Posterior vena cava (tissue), 2 donors: ENCODE measurements at regions not wholly inside any gene's neighbourhood (a gene's known extent, or its start where the extent isn't known, plus 50 kb on each side); places are given as distances from the start of the nearest gene placed in this dataset.

Source experiments
- DNase-seq: peaks from one replicate; pipeline ENCODE4 v3.0.0-alpha.2; 2020; ENCODE audit warnings: low spot score
- intact Hi-C, 2 donors: fragments of 100-400 bp; cut with DNase I; formaldehyde crosslinking; loops; one replicate each; pipeline versions ENCODE4 v1.14.1 to v1.14.2; 2022 to 2023
- donor health status: DM: yes; HTN: yes; CAD: no.
- donor health status: DM: yes; HTN: yes; CAD: no.

GRCh38 chr2:144290276-144290675, 229.6 kb downstream of the ZEB2 start:
- intact Hi-C loops = loop anchor here in 1 of 2 donors (5.0 kb wide), 1 partner anchor 133 kb away; no protein-coding TSS in a partner anchor

GRCh38 chr2:144288438-144288837, 231.5 kb downstream of the ZEB2 start:
- intact Hi-C loops = no loop called here
- no peak for DNase-seq

More at GRCh38 chr2:144290276-144290675, 229.6 kb downstream of the ZEB2 start:
- DNase-seq = no peak

DNA sequence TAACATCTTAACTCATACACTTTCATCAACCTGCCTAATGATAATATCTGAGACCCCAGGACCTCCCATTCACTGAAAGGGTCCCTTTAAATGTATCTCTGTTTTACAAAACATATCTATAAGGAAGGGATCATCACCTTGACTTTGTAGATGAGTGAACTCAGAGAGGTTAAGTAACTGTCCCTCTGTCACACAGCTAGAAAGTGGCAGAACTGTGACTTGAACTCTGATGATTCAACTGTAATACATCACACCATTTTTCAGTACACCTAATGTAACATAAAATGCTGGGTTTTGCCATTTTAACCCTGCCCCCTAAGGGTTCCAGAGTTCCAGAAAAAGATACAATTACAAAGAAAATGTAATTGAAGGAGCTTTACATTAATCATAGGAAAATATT, 234.6 kb downstream of the ZEB2 start:
- DNase-seq = no peak
- intact Hi-C loops = no loop called here

- intact Hi-C loops = no loop called here
- DNase-seq = no peak
Observed at GRCh38 chr2:144281476-144281875, 238.4 kb downstream of the ZEB2 start.

- no peak for DNase-seq
- intact Hi-C loops = no loop called here
Observed at GRCh38 chr2:144280009-144280408, 239.9 kb downstream of the ZEB2 start.

DNA sequence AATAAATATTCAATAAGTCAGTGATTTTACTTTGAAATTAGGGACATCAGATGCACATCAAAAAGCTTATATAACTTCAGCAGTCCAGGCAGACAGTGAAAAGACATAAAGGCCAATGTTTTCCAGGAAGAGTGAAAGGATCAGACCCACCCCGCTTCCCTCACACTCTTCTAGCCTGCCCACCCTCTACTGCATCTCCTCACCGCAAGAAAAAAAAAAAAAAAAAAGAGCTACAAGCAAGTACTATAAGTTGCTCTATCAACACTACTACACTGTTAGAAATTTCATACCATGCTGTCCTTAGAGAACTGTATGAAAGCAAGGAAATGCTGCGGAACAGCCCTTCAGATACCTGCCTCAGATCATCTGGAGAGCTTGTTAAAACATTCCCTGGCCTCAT, 240.8 kb downstream of the ZEB2 start:
- intact Hi-C loops = no loop called here
- no peak for DNase-seq

- intact Hi-C loops = no loop called here
Observed at GRCh38 chr2:144277622-144278354, 242.1 kb downstream of the ZEB2 start.

GRCh38 chr2:144275340-144275739, 244.6 kb downstream of the ZEB2 start:
- intact Hi-C loops = no loop called here

More at GRCh38 chr2:144277622-144278354, 242.1 kb downstream of the ZEB2 start:
- no peak for DNase-seq

GRCh38 chr2:144274131-144274530, 245.8 kb downstream of the ZEB2 start:
- intact Hi-C loops = no loop called here

More at GRCh38 chr2:144275340-144275739, 244.6 kb downstream of the ZEB2 start:
- DNase-seq = no peak

DNA sequence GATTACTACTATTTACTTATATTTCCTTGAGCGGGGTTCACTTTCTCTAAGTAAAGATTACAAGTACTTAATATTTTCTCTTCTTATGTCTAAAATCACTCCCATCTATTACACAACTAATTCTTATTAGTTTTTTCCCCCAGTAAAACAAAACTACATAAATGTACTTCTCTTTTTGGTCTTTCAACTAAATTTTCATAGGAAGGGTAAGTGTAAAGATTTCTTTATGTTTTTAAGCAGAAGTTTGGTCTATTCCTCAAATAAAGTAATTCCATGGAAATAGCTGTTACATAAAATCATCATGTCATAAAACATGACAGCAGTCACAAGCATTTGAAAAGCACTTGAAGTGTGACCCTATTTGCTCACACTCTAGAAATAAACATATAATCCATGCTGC, 249.0 kb downstream of the ZEB2 start:
- intact Hi-C loops = no loop called here

More at GRCh38 chr2:144274131-144274530, 245.8 kb downstream of the ZEB2 start:
- no peak for DNase-seq

DNA sequence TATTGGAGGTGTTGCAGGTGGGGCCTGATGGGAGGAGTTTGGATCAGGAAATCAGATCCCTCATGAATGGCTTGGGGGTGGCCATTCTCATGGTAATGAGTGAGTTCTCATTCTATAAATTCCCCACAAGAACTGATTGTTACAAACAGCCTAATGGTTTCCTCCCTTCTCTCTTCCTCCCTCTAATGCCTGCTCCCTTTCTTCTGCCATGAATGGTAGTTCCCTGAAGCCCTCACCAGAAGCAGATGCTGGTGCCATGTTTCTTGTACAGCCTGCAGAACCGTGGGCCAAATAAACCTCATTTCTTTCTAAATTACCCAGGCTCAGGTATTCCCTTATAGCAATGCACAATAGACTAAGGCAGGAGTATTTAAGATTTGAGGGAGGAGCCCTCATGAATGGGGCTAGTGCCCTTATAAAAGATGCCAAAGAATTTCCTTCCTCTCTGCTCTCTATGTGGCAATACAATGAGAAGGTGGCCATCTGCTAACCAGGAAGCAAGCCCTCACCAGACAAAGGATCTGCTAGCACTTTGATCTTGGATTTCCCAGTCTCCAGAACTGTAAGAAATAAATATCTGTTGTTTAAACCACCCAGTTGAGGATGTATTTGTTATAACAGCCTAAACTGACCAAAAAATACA, 251.8 kb downstream of the ZEB2 start:
- DNase-seq = no peak
- intact Hi-C loops = no loop called here

More for the DNA sequence above, 249.0 kb downstream of the ZEB2 start:
- DNase-seq = no peak

DNA sequence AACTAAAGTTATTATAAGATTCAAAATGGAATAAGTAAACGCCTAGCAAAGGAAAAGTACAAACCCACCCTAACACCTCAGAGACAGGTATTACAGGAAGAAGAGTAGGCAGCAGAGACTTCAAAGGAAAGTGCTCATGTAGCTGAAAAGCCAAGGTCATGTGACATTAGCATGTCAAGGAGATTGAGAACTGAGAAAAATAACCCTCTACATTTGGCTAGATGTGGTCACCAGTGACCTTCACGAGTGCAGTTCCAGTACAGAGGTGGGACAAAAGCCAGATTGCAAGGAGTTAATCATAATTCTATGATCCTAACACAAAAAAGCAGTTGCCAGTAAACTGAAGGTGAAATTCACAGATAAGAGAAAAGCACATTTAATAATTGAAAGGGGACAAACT, 252.7 kb downstream of the ZEB2 start:
- DNase-seq = no peak
- intact Hi-C loops = no loop called here

- DNase-seq = no peak
- intact Hi-C loops = no loop called here
Observed at GRCh38 chr2:144265654-144266053, 254.3 kb downstream of the ZEB2 start.

DNA sequence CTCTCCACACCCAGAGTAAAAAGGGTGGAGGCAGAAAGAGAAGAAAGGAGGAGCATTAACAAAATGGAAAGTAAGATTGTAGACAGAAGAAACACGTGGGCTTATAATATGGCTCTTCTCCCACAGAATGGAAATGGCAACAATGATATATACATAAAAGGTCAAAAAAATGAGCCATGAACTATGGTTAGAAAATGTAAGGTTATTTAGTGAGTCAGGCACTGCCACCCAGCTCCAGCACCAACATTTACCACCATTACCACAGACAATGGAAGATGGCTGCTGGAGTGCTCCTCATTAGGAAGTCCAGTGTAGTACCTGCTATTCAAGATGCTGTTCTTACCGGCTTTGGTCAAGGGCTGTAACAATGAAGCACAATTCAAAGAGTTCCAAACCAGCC, 258.0 kb downstream of the ZEB2 start:
- DNase-seq = no peak
- intact Hi-C loops = no loop called here

DNA sequence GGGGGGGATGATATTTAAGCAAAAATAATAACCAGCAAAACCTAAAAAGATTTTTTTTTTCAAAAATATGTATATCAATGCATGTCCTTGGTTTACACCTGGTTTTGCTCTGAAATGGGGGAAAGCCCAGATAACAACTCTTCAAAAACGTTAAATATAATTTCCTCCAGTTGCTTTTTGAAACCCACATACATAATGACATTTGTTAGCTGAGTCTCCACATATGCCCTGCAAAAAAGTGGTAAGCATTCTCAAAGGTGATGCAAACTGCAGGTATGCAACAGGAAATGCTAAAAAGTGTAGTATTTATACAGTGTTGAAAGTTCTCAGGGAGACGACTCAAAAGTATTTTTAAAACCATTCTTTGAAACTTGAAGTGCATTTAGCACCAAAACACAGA, 258.6 kb downstream of the ZEB2 start:
- intact Hi-C loops = no loop called here
- no peak for DNase-seq

DNA sequence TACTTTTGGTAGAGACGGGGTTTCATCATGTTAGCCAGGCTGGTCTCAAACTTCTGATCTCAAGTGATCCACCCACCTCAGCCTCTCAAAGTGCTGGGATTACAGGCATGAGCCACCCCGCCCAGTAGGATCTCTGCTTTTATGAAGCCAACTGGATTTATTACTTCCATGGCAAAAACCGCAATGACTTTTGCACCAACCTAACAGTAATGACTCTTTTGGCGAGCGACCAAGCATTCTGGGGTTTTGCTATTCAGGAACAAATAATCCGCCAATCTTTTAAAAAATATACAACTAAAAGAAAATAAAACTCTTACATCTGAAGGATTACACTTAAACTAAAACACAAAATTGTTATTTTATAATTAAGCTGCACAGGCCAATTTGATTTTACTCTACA, 260.6 kb downstream of the ZEB2 start:
- intact Hi-C loops = no loop called here
- no peak for DNase-seq

DNA sequence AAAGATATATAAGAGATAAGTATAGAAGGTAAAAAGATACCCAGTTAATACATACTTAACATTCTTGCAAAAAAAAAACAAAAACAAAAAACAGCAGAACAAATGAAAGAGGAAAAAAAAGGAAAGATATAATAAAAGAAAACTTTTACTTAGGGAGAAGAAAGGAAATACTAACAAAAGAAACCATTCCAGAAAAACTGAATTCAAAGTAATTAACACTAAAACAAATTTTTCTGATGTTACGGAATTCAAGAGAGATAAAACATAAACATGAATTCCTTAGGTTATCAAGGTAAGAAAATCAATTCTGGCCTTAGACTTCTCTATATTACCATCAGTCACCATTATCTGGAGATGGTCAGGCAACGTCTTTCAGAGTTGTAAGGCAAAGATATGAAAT, 261.8 kb downstream of the ZEB2 start:
- DNase-seq = no peak
- intact Hi-C loops = no loop called here

- intact Hi-C loops = no loop called here
- no peak for DNase-seq
Observed at GRCh38 chr2:144256996-144257707, 262.8 kb downstream of the ZEB2 start.

GRCh38 chr2:144254342-144255235, 265.3 kb downstream of the ZEB2 start:
- intact Hi-C loops = no loop called here

More at GRCh38 chr2:144254342-144255235, 265.3 kb downstream of the ZEB2 start:
- DNase-seq = no peak
